ENCODE measurements at regions not wholly inside any gene's neighbourhood (a gene's known extent, or its start where the extent isn't known, plus 50 kb on each side); places are given as distances from the start of the nearest gene placed in this dataset.
A peak's percentile ranks its signal among the peaks of the same experiment; 100 is the strongest.
"Not testable (repeated sequence)": the region's sequence is repeated elsewhere in the genome, so short reads cannot be mapped to it uniquely, and the experiment has no call there.

- not testable (repeated sequence) for H3K36me3 ChIP-seq; H3K27ac ChIP-seq; DNase-seq (ENCODE audit: low read depth in 1 of 2, low spot score in 2 of 2)
Measured at GRCh38 chr9:39463696-39464095, 108.2 kb downstream of the SPATA31A1 start.

DNA sequence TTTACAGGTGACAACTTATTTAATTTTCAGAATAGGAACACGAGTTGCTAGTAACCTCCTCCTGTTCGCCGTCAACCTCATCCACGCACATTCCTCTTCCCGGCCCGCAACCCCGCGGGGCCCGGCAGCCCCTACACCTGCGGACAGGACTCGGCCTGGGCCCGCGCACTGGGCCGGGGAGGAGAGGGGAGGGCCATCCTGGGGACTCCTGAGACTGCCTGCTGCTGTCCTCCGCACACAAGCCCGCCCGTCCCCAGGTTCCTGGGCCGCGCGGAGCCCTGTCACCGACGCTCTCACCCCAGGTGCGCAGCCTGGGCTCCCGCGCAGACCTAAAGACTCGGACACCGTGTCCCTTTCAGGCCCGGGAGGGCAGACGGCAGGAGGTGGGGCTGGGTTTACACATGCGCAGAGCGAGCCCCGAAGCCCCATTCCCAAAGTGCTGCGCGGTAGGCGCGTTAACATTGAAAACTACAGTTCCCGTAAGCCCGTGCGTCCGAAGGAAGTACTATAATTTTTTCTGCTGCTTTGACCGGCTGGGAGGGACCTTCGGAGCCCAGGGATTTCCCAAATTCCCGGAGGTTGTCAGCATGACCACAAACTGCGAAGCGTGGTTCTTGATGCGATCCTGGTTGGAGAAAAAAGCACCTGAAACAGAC, 108.8 kb downstream of the SPATA31A1 start:
- H3K9me3 ChIP-seq (replicated peaks); H3K27me3 ChIP-seq (replicated peaks); H3K36me3 ChIP-seq; H3K27ac ChIP-seq; H3K4me1 ChIP-seq (replicated peaks): not testable (repeated sequence)
- peak; percentile 32 to 71 for DNase-seq (ENCODE audit: low read depth in 1 of 2, low spot score in 2 of 2)
- peak overlapping the region; percentile 21; the same call in 1 of the 2 replicates for H3K4me3 ChIP-seq

More at GRCh38 chr9:39463696-39464095, 108.2 kb downstream of the SPATA31A1 start:
- not testable (repeated sequence) for H3K4me3 ChIP-seq; H3K27me3 ChIP-seq (replicated peaks); H3K9me3 ChIP-seq (replicated peaks); H3K4me1 ChIP-seq (replicated peaks)

GRCh38 chr9:39474499-39474898, 119.0 kb downstream of the SPATA31A1 start:
- H3K27ac ChIP-seq; H3K36me3 ChIP-seq; H3K27me3 ChIP-seq (replicated peaks); H3K9me3 ChIP-seq (replicated peaks); H3K4me3 ChIP-seq; H3K4me1 ChIP-seq (replicated peaks); DNase-seq (ENCODE audit: low read depth in 1 of 2, low spot score in 2 of 2): not testable (repeated sequence)

DNA sequence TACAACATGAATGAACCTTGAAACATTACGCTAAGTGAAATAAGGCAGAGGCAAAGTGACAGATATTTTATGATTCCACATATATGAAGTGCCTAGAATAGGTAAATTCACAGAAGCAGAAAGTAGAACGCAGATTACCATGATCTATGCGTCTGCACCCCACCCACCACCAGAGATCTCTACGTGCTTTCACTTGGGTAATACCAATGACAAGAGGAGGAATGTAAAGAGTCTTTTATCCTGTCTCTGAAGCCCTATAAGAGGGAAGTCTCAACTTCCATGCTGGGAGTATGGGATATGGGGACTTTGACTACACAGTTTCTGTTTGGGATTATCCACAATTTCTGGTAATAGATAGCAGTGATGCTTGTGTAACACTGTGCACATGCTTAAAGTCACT, 127.6 kb downstream of the SPATA31A1 start:
- DNase-seq (ENCODE audit: low read depth in 1 of 2, low spot score in 2 of 2); H3K4me3 ChIP-seq; H3K27me3 ChIP-seq (replicated peaks); H3K9me3 ChIP-seq (replicated peaks); H3K27ac ChIP-seq; H3K36me3 ChIP-seq; H3K4me1 ChIP-seq (replicated peaks): not testable (repeated sequence)

DNA sequence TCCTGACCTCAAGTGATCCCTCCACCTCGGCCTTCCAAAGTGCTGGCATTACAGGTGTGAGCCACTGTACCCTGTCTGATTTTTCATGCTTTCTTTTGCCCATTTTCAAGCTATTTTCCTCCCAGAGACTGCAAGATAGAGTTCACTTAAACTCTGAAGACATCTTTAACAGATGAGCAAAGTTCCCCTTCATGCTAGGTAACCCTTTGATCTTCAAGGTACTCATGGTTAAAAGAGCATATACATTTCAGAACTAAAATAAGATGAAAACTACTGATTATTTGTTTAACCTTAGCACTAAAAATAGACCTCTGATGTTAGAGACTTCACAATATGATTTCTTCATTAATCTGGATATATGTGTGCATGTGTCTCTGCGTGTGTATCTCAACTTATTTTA, 128.4 kb downstream of the SPATA31A1 start:
- H3K9me3 ChIP-seq (replicated peaks); H3K4me3 ChIP-seq; H3K27me3 ChIP-seq (replicated peaks); H3K36me3 ChIP-seq; H3K4me1 ChIP-seq (replicated peaks); H3K27ac ChIP-seq; DNase-seq (ENCODE audit: low read depth in 1 of 2, low spot score in 2 of 2): not testable (repeated sequence)

GRCh38 chr9:39484292-39484691, 128.8 kb downstream of the SPATA31A1 start:
- not testable (repeated sequence) for H3K36me3 ChIP-seq; H3K27me3 ChIP-seq (replicated peaks); DNase-seq (ENCODE audit: low read depth in 1 of 2, low spot score in 2 of 2); H3K4me3 ChIP-seq; H3K27ac ChIP-seq; H3K9me3 ChIP-seq (replicated peaks); H3K4me1 ChIP-seq (replicated peaks)

DNA sequence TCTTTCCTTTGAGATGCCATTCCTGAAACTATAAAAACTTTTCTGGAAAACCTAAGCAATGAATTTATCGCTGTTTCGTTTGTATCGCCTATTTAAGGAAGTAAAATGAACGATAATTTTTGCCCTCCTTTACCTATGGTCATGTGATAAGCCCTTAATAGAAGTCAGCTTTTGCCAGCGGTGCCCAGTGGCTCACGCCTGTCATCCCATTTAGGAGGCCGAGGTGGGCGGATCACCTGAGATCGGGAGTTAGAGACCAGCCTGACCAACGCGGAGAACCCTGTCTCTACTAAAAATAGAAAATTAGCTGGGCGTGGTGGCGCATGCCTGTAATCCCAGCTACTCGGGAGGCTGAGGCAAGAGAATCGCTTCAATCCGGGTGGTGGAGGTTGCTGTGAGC, 132.0 kb downstream of the SPATA31A1 start:
- DNase-seq (ENCODE audit: low read depth in 1 of 2, low spot score in 2 of 2); H3K9me3 ChIP-seq (replicated peaks); H3K36me3 ChIP-seq; H3K27ac ChIP-seq; H3K4me3 ChIP-seq; H3K4me1 ChIP-seq (replicated peaks); H3K27me3 ChIP-seq (replicated peaks): not testable (repeated sequence)

DNA sequence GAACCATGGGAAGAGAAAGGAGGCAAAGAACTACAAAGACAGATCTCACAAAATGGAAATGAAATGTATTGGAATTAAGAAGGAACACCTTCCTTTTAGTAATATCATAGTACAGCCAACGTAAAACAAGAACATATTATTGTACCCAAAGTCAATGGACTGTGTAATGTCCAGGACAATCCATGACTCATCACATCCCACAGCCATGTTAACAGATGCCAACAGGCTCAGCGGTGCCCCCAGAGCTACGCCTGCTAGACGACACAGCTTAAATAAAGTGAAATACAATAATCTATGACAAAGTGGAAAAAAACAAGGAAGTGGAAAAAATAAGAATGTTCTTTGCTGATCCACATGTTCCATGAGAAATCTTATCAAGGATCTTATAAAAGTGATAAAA, 140.8 kb downstream of the SPATA31A1 start:
- H3K4me1 ChIP-seq (replicated peaks); H3K4me3 ChIP-seq; DNase-seq (ENCODE audit: low read depth in 1 of 2, low spot score in 2 of 2); H3K27me3 ChIP-seq (replicated peaks); H3K9me3 ChIP-seq (replicated peaks); H3K36me3 ChIP-seq; H3K27ac ChIP-seq: not testable (repeated sequence)

- H3K27ac ChIP-seq; H3K4me3 ChIP-seq; DNase-seq (ENCODE audit: low read depth in 1 of 2, low spot score in 2 of 2); H3K9me3 ChIP-seq (replicated peaks); H3K4me1 ChIP-seq (replicated peaks); H3K27me3 ChIP-seq (replicated peaks); H3K36me3 ChIP-seq: not testable (repeated sequence)
Measured at GRCh38 chr9:39503178-39503577, 147.7 kb downstream of the SPATA31A1 start.

DNA sequence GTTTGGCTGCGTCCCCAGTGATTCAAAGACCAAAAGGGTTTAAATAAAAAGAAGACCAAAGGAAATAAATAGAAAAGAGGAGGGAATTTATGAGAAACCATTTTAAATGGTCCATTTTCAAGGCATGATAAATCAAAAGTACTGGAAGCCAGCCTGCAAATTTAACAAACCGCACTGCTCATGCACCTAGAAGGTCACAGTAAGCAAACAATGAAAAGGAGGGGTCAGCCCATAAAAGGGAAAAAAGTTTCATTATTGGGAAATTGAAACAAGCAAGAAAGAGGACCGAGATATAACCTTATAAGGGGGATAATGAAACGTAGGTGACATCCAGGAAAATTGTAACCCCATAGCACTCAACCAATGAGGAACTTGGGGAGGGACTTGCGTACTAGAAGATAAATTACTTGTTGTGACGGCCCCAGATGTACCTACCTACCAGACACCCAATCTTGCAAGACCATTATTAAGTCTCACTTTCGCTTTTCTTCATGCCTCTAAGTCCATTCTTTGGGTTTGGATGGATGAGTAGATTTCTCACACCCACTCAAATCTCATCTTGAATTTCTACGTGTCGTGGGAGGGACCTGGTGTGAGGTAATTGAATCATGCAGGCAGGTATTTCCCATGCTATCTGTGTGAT, 172.0 kb downstream of the SPATA31A1 start:
- not testable (repeated sequence) for H3K4me1 ChIP-seq (replicated peaks); DNase-seq (ENCODE audit: low read depth in 1 of 2, low spot score in 2 of 2)

GRCh38 chr9:39532597-39532996, 177.1 kb downstream of the SPATA31A1 start:
- H3K4me3 ChIP-seq; H3K9me3 ChIP-seq (replicated peaks); H3K4me1 ChIP-seq (replicated peaks); H3K36me3 ChIP-seq; DNase-seq (ENCODE audit: low read depth in 1 of 2, low spot score in 2 of 2); H3K27me3 ChIP-seq (replicated peaks); H3K27ac ChIP-seq: not testable (repeated sequence)

More for the DNA sequence above, 172.0 kb downstream of the SPATA31A1 start:
- H3K27ac ChIP-seq; H3K27me3 ChIP-seq (replicated peaks); H3K9me3 ChIP-seq (replicated peaks); H3K4me3 ChIP-seq; H3K36me3 ChIP-seq: not testable (repeated sequence)

- not testable (repeated sequence) for H3K9me3 ChIP-seq (replicated peaks); H3K27me3 ChIP-seq (replicated peaks); DNase-seq (ENCODE audit: low read depth in 1 of 2, low spot score in 2 of 2)
Measured at GRCh38 chr9:39533001-39533762, 177.7 kb downstream of the SPATA31A1 start.

DNA sequence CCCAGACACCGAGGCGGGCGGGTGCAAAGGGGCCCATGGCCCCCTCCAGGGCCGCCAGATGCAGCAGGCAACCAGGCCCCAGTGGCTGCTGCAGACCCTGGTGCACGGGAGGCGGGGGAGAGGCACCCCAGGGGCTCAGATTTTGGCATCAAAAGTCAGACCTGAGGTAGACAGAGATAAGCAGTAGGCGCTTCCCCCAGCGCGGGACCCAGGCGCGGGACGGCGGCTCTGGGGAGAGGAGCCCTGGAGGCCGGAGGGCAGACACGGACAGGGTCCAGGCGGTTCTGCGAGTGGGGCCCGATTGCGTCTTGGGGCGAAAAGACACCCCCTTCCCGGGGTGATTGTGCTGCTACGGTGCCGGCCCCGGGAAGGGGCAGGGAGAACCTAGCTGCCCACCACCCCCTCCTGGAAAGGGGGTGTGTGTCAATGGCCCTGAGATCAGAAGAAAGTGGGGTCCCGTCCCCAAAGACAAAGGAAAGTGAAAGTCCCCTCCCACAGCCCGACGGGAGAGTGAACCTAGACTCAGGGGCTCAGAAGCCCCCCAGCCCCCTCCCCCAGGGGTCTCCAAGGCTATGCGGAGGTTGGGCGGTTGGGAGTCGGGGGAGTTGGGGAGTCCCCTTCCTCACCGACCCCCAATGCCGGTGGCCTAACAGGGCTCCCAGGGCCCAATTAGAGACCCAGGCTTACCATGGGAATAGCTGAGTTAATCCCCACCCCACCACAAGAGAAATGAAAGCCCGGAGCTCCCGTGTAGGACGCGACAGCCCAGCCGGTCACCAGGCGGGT, 178.5 kb downstream of the SPATA31A1 start:
- not testable (repeated sequence) for H3K9me3 ChIP-seq (replicated peaks); H3K4me1 ChIP-seq (replicated peaks); H3K27me3 ChIP-seq (replicated peaks); H3K4me3 ChIP-seq; H3K36me3 ChIP-seq; DNase-seq (ENCODE audit: low read depth in 1 of 2, low spot score in 2 of 2); H3K27ac ChIP-seq

More at GRCh38 chr9:39533001-39533762, 177.7 kb downstream of the SPATA31A1 start:
- not testable (repeated sequence) for H3K4me1 ChIP-seq (replicated peaks); H3K27ac ChIP-seq; H3K36me3 ChIP-seq; H3K4me3 ChIP-seq

DNA sequence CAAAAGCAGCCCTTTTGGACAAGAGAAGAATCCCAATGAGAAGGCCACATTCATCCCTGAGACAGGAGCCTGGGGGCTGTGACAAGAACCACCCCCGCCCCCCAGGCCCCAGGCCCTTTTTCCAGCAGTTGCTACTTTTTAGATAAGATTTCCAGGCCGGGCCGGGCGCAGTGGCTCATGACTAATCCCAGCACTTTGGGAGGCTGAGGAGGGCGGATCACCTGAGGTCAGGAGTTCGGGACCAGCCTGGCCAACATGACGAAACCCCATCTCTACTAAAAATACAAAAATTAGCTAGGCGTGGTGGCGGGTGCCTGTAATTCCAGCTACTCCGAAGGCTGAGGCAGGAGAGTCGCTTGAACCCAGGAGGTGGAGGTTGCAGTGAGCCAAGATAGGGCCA, 179.4 kb downstream of the SPATA31A1 start:
- H3K4me3 ChIP-seq; H3K27me3 ChIP-seq (replicated peaks); DNase-seq (ENCODE audit: low read depth in 1 of 2, low spot score in 2 of 2); H3K4me1 ChIP-seq (replicated peaks); H3K36me3 ChIP-seq; H3K27ac ChIP-seq; H3K9me3 ChIP-seq (replicated peaks): not testable (repeated sequence)
